Kidney glomerular epithelial cell (primary cell): ENCODE measurements at regions not wholly inside any gene's neighbourhood (a gene's known extent, or its start where the extent isn't known, plus 50 kb on each side); places are given as distances from the start of the nearest gene placed in this dataset.
"Not testable (repeated sequence)": the region's sequence is repeated elsewhere in the genome, so short reads cannot be mapped to it uniquely, and the experiment has no call there.

Experiments
- DNase-seq: peaks from one replicate; lab custom pipeline; 2025; lab: John Stamatoyannopoulos, UW

GRCh38 chr6:170043881-170044790, 246.7 kb downstream of the DLL1 start:
- no peak for DNase-seq

DNA sequence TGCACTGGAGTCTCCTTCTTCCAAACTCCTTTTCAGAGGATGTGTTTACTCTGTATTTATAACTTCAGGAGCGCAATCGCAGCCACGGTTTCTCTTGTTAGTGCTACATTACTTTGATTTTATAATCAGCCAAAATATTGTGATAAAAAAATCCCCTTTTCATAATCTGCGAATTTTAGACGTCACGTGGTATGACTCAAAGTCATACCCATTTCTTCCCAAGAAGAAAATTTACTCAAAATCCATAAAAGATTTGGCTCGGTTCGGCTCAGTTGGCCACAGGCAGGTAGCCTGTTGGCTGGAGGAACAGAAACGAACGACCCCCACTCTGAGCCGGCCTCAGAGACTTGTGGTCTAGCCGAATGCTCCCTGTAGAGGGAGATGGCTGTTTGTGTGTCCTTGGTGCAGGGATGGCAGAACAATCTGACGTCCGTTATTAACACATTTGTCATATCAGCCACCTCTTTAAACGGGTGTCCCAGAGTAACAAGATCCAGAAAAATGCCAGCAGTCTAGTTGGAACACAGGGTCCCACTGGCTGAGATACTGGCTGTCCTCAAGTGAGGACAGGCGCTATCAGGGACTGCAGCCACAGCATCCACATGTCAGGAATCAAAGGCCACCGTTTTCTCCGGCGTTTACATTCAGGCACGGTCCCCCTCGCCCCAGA, 247.6 kb downstream of the DLL1 start:
- DNase-seq = no peak

- DNase-seq = no peak
Measured at GRCh38 chr6:170042596-170043118, 248.2 kb downstream of the DLL1 start.

DNA sequence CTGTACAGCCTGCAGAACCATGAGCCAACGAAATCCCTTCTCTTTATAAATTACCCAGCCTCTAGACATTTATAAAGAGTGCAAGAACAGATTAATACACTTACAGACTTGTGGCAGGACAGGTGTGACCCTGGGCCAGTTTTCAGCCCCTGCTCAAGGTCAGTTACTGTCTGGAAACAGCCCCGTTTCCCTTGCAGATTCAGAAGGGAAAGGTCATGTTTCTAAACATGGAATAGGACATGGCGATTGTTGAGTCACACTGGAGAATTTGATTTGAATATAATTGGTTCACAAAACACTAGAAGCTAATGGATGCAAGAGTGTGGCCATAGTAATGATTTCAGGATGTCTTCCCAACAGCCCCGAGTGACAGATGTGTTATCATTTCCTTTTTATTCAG, 248.8 kb downstream of the DLL1 start:
- DNase-seq = no peak

DNA sequence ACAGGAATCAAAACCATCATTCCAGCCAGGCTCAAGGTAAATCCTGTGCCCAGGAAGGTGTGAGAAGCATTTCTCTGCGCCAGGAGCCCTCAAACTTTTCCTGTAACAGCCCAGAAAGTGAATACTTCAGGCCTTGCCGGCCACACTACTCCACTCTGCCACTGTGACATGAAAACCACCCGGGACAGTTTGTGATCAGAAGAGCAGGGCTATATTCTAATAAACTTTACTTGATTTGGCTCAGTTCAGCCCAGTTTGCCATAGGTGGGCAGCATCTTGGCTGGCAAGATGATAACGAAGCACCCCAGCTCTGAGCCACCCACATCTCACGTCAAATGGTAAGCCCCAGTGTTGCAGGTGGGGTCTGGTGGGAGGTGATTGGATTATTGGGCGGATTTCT, 249.4 kb downstream of the DLL1 start:
- DNase-seq = no peak

DNA sequence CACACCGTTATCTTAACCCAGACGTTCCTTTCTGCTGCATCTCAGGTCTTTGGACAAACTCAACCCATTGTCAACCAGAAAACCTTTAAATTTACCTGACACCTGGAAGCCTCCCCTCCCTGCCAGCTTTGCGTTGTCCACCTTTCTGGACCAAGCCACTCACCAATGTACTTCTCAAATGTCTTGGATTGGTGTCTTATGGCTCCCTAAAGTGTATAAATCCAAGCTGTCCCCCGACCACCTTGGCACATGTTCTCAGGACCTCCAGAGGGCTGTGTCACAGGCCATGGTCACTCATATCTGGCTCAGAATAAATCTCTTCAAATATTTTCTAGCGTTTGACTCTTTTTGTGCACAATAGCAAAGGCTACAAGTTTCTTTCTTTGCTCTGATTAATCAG, 250.0 kb downstream of the DLL1 start:
- DNase-seq = no peak

GRCh38 chr6:170040115-170040500, 250.8 kb downstream of the DLL1 start:
- DNase-seq = no peak

- DNase-seq = no peak
Measured at GRCh38 chr6:170039156-170040114, 251.4 kb downstream of the DLL1 start.

DNA sequence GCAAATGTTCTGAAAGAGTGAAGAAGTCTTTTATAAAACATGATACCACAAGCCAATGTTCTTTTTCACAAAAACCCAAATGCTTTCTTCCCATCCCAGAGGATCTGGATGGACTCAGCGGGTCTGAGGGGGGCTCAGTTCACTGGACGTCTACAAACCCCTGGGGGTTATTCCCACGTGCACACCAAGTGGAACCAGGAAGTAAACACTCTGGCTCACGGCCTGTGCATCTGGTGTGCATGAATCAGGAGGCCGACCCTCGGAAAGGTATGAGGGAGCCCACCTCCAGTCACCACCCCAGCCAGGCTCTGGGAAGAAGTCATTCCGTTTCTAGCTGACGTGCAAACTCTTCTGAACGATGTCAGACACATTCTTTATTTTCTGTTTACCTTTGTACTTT, 252.2 kb downstream of the DLL1 start:
- no peak for DNase-seq

GRCh38 chr6:170038251-170038650, 252.6 kb downstream of the DLL1 start:
- DNase-seq = no peak

DNA sequence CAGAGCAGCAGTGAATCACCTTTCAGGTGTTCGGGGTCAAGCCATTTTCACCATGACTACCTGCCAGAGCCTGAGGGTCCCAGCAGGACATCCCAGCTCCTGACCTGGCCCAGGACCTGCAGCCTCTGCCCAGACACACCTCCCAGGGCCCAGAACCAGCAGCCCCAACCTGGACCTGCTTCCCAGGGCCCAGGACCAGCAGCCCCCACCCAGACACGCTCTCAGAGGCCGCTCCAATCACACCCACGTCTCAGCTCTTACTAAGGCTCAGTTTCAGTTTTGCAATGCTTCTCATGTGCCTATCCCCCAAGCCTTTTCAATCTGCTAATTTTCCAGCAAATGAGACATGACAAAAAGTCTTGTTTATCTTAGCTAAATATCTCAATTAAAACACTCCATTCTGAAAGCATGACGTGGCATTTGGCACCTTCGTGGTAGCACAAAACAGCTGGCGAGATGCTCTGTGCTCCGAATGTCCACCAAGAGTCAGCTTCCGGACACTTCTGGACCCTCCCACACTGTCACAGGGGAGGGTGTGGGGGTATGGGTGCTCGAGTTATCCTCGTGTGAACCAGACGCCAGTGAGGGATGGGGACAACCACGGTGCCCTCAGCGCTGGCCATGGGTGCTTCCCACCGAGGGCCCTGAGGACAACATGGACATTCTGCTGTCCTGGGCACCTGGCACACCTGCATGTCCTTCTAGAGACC, 253.2 kb downstream of the DLL1 start:
- no peak for DNase-seq

DNA sequence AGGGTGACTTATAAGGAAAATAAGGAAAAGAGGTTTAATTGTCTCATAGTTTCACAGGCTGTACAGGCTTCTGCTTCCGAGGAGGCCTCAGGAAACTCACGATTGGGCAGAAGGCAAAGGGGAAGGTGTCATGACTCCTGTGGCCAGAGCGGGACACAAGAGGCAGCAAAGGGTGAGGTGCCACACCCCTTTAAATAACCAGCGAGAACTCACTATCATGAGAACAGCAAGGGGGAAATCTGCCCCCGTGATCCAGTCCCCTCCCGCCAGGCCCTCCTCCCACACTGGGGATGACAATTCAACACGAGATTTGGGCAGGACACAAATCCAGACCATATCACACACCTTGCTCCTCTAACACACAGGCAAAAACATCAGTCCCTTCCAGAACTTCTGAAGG, 254.0 kb downstream of the DLL1 start:
- no peak for DNase-seq

DNA sequence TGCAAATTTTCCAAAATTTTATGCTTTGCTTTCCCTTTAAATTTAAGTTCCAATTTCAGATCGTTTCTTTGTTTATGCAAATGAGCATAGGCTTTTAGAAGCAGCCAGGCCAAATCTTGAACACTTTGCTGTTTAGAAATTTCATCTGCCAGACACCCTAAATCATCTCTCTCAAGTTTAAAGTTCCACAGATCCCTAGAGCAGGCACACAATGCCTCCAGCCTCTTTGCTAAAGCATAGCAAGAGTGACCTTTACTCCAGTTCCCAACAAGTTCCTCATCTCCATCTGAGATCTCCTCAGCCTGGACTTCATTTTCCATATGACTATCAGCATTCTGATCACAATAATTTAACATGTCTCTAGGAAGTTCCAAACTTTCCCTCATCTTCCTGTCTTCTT, 254.5 kb downstream of the DLL1 start:
- DNase-seq = not testable (repeated sequence)

DNA sequence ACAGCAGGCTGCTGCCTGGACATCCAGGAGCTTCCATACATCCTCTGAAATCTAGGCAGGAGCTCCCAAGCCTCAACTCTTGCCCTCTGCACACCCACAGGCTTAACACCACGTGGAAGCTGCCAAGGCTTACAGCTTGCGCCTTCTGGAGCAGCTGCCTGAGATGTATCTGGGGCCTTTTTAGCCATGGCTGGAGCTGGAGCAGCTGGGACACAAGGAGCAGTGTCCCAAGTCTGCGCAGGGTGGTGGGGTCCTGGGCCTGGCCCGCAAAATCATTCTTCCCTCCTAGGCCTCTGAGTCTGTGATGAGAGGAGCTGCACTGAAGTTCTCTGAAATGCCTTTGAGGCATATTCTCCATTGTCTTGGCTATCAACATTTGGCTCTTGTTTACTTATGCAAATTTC, 255.0 kb downstream of the DLL1 start:
- no peak for DNase-seq

GRCh38 chr6:170035044-170035443, 255.8 kb downstream of the DLL1 start:
- DNase-seq = no peak

GRCh38 chr6:170034294-170034693, 256.6 kb downstream of the DLL1 start:
- DNase-seq = no peak

DNA sequence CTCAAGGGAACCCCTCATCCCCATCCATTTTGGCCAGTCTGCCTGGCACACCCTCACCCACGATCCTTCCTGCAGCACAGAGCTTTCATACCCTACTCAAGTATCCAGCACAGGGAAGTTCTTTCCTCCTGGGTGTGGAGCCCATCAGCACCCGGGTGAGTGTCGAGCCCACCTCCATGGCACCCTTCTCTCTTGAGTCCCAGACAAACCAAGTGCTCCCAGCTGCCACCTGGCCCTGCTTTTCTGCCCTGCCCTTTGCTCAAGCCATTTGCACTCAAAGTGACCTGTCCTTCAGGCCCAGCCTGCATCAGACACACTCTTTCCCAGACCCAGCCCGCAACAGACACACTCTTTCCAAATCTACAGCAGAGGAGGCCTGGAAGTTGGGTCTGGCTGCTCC, 257.2 kb downstream of the DLL1 start:
- no peak for DNase-seq

- DNase-seq = no peak
Measured at GRCh38 chr6:170032706-170033309, 258.1 kb downstream of the DLL1 start.

DNA sequence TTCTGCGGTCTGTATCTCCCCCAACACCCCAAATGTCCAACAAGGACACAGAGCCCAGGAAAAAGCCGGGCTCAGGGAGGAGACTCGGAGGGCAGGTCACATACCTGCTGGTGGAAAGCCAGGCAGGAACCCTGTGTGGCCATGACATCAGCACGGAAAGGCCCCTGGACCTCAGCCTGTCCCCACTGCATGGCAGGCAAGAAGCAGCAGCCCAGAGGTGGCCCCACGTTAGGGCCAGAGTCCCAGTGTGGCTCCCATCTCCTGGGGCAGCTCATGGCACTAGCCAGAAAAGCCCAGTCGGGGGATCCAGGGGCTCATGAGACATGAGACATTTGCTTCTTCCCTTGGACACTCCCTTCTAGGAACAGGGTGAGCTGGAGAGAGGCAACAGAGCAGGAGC, 258.7 kb downstream of the DLL1 start:
- no peak for DNase-seq

GRCh38 chr6:170031684-170032121, 259.2 kb downstream of the DLL1 start:
- DNase-seq = no peak
